ENCODE measurements at regions not wholly inside any gene's neighbourhood (a gene's known extent, or its start where the extent isn't known, plus 50 kb on each side); places are given as distances from the start of the nearest gene placed in this dataset.

DNA sequence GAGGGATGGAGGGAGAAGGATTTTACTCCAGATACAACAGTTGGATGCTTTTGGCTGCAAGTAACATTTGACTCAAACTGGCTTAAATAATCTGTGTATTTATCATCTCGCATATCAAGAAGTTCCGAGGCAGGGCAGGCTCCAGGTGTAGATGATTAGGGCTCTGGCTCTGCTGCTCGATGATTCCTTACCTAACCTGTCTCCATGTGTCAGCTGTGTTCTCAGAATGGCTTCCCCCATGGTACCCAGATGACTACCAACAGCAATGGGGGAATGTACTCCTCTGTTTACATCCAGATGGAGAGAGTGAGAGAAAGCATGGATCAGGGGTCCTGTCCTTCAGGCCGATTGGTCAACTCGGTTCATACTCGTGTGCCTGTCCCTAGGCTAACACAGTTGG, 90.4 kb upstream of the AKT3 start:
- TF ChIP-seq NBN (IDR thresholded peaks at IDR 0.05), result no peak
- no peak for TF ChIP-seq JUND (IDR thresholded peaks at IDR 0.05; ENCODE audit: low read depth, low read length)
- TF ChIP-seq ZNF207 (IDR thresholded peaks at IDR 0.05; ENCODE audit: borderline replicate concordance), result no peak
- no peak for TF ChIP-seq FOXK2 (IDR thresholded peaks at IDR 0.05)
- TF ChIP-seq, protein P1, sequence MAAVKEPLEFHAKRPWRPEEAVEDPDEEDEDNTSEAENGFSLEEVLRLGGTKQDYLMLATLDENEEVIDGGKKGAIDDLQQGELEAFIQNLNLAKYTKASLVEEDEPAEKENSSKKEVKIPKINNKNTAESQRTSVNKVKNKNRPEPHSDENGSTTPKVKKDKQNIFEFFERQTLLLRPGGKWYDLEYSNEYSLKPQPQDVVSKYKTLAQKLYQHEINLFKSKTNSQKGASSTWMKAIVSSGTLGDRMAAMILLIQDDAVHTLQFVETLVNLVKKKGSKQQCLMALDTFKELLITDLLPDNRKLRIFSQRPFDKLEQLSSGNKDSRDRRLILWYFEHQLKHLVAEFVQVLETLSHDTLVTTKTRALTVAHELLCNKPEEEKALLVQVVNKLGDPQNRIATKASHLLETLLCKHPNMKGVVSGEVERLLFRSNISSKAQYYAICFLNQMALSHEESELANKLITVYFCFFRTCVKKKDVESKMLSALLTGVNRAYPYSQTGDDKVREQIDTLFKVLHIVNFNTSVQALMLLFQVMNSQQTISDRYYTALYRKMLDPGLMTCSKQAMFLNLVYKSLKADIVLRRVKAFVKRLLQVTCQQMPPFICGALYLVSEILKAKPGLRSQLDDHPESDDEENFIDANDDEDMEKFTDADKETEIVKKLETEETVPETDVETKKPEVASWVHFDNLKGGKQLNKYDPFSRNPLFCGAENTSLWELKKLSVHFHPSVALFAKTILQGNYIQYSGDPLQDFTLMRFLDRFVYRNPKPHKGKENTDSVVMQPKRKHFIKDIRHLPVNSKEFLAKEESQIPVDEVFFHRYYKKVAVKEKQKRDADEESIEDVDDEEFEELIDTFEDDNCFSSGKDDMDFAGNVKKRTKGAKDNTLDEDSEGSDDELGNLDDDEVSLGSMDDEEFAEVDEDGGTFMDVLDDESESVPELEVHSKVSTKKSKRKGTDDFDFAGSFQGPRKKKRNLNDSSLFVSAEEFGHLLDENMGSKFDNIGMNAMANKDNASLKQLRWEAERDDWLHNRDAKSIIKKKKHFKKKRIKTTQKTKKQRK (IDR thresholded peaks at IDR 0.05; ENCODE audit: low read depth, low read length), result no peak
- TF ChIP-seq, protein P2, sequence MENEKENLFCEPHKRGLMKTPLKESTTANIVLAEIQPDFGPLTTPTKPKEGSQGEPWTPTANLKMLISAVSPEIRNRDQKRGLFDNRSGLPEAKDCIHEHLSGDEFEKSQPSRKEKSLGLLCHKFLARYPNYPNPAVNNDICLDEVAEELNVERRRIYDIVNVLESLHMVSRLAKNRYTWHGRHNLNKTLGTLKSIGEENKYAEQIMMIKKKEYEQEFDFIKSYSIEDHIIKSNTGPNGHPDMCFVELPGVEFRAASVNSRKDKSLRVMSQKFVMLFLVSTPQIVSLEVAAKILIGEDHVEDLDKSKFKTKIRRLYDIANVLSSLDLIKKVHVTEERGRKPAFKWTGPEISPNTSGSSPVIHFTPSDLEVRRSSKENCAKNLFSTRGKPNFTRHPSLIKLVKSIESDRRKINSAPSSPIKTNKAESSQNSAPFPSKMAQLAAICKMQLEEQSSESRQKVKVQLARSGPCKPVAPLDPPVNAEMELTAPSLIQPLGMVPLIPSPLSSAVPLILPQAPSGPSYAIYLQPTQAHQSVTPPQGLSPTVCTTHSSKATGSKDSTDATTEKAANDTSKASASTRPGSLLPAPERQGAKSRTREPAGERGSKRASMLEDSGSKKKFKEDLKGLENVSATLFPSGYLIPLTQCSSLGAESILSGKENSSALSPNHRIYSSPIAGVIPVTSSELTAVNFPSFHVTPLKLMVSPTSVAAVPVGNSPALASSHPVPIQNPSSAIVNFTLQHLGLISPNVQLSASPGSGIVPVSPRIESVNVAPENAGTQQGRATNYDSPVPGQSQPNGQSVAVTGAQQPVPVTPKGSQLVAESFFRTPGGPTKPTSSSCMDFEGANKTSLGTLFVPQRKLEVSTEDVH (IDR thresholded peaks at IDR 0.05; ENCODE audit: low read depth, partially characterized antibody), result no peak
- TF ChIP-seq MYC (IDR thresholded peaks at IDR 0.05; ENCODE audit: insufficient read depth, insufficient read length, insufficient replicate concordance, low read length, severe bottlenecking), result no peak
- TF ChIP-seq ZSCAN29 (IDR thresholded peaks at IDR 0.05), result no peak
- ATAC-seq (no peak), DNase-seq (ENCODE audit: low read depth, low spot score) (no peak), FAIRE-seq (no peak)
- Histone ChIP-seq H4K20me1 (ENCODE audit: control insufficient read depth, insufficient read depth) (no peaks in the 10 kb centered on the region), H3K9ac (ENCODE audit: control insufficient read depth, insufficient read depth, low read length) (no peak overlapping the region), H2AFZ (ENCODE audit: control insufficient read depth, low read depth, low read length) (no peak overlapping the region), H3K36me3 (ENCODE audit: control insufficient read depth in 2 of 2, insufficient read depth in 2 of 2, low read length in 1 of 2) (no peaks in the 10 kb centered on the region), H3K4me3 (no peak overlapping the region), H3K4me1 (ENCODE audit: control insufficient read depth, insufficient read depth, low read length) (no peaks in the 10 kb centered on the region; the same call in 1 of the 2 replicates), H3K27ac (ENCODE audit: control insufficient read depth, insufficient read depth) (no peak overlapping the region), H3K79me2 (ENCODE audit: control insufficient read depth, insufficient read depth, low read length) (no peaks in the 10 kb centered on the region), H3K4me2 (ENCODE audit: control insufficient read depth, insufficient read depth) (no peak overlapping the region), H3K9me3 (replicated peaks; ENCODE audit: control insufficient read depth, insufficient read depth, low read length) (no peaks in the 10 kb centered on the region), H3K27me3 (replicated peaks in 1 of 2; ENCODE audit: control insufficient read depth in 2 of 2, insufficient read depth in 2 of 2, low read length in 1 of 2) (no peaks in the 10 kb centered on the region)
- RAD21 ChIA-PET (ENCODE audit: unreplicated experiment), result no interaction called here
- in situ Hi-C loops (cut with MboI) (no loop called here), intact Hi-C loops (cut with micrococcal nuclease; ENCODE audit: unreplicated experiment) (loop anchor here (10.0 kb wide), 1 partner anchor 236 kb away; no protein-coding TSS in a partner anchor)
- BruUV-seq (replicated peaks), result no TSS peak
- WGBS (ENCODE audit: insufficient coverage, insufficient replicate concordance, low lambda C conversion rate, missing lambda C conversion rate), result 34% methylated on average over 6 of the region's 6 CpGs
- POLR2A ChIA-PET, result no interaction called here
- CTCF ChIA-PET, result no interaction called here
- SMC1A ChIA-PET (ENCODE audit: uncharacterized antibody, unreplicated experiment), result interaction anchor here (0.6 to 0.9 kb wide), 2 partner anchors 114 to 151 kb away, joined by 3 read pairs; no protein-coding TSS in a partner anchor
